Erythroblast (primary cell): ENCODE measurements at regions not wholly inside any gene's neighbourhood (a gene's known extent, or its start where the extent isn't known, plus 50 kb on each side); places are given as distances from the start of the nearest gene placed in this dataset.

Experiments
- GATA1 ChIP-seq: IDR thresholded peaks from 2 replicates; pipeline ENCODE4 v1.6.1; 2011; ENCODE audit warnings: low read depth, mild to moderate bottlenecking, control low read depth, low read length, moderate library complexity
- POLR2A ChIP-seq: IDR thresholded peaks from 2 replicates; pipeline ENCODE4 v1.6.1; 2011; ENCODE audit warnings: mild to moderate bottlenecking, low read length

DNA sequence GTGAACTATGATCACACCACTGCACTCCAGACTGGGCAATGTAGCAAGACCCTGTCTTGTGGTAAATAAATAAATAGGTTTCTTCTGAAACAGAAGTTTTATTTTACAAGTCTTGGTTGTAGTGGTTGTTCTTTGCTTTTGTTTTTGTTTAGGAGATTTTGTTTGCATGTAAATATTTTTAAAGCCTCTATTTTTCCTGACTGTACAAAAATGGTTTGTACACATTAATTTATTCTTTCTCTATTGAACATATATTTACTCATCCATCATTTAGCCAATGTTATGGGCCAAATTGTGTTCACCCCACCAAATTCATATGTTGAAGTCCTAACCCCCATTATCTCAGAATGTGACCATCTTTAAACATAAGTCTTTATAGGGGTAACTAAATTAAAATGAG, 580.1 kb downstream of the EPHA4 start:
- no peak for TF ChIP-seq POLR2A
- TF ChIP-seq GATA1: no peak
